Lower lobe of right lung (tissue), 2 donors: ENCODE measurements at regions not wholly inside any gene's neighbourhood (a gene's known extent, or its start where the extent isn't known, plus 50 kb on each side); places are given as distances from the start of the nearest gene placed in this dataset.

ENCODE experiments used
- ATAC-seq, 2 donors: fragments of 200-7000 bp; cut with Tn5 transposase; one replicate each; pipeline ENCODE4 v1.9.1; 2020 to 2022; ENCODE audit warnings: mild to moderate bottlenecking in 2 of 2, moderate library complexity in 2 of 2
- DNase-seq: peaks from one replicate; pipeline ENCODE4 v3.0.0-alpha.2; 2020
- H3K27ac ChIP-seq: fragments of 200-600 bp; one replicate; pipeline ENCODE4 v1.8.0; 2022
- H3K27me3 ChIP-seq: fragments of 200-600 bp; one replicate; pipeline ENCODE4 v1.8.0; 2022; ENCODE audit warnings: low read depth
- H3K36me3 ChIP-seq: fragments of 200-600 bp; one replicate; pipeline ENCODE4 v1.8.0; 2022; ENCODE audit warnings: mild to moderate bottlenecking
- H3K4me1 ChIP-seq: fragments of 200-600 bp; one replicate; pipeline ENCODE4 v1.8.0; 2022
- H3K4me3 ChIP-seq: fragments of 200-600 bp; one replicate; pipeline ENCODE4 v1.8.0; 2022; ENCODE audit warnings: mild to moderate bottlenecking
- H3K9me3 ChIP-seq: fragments of 200-600 bp; one replicate; pipeline ENCODE4 v1.8.0; 2022
- intact Hi-C: fragments of 100-400 bp; cut with DNase I; formaldehyde crosslinking; loops from one replicate; pipeline ENCODE4 v1.11.0; 2022
- TF ChIP-seq, protein P1 (sequence below): fragments of 200-600 bp; IDR thresholded peaks from one replicate; pipeline ENCODE4 v1.8.0; 2022; ENCODE audit warnings: antibody characterized with exemption, mild to moderate bottlenecking
- donor health status: DM: no; HTN: yes; CAD: no; lungs with severe emphysema.

DNA sequence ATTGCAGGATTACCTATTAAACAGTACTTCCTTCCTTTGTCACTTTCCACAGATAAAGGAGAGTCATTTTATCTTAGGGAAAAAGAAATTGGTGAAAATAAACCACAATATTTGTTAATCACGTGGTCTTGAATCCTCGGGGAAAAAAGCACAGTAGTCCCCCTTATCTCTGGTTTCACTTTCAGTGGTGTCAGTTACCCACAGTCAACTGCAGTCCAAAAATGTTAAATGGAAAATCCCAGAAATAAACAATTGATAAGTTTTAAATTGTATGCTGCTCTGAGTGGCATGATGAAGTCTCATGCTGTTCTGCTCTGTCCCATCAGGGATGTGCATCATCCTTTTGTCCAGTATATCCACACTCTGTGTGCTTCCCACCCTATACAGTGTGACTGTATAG, 405.2 kb upstream of the MPDZ start:
- TF ChIP-seq, protein P1, sequence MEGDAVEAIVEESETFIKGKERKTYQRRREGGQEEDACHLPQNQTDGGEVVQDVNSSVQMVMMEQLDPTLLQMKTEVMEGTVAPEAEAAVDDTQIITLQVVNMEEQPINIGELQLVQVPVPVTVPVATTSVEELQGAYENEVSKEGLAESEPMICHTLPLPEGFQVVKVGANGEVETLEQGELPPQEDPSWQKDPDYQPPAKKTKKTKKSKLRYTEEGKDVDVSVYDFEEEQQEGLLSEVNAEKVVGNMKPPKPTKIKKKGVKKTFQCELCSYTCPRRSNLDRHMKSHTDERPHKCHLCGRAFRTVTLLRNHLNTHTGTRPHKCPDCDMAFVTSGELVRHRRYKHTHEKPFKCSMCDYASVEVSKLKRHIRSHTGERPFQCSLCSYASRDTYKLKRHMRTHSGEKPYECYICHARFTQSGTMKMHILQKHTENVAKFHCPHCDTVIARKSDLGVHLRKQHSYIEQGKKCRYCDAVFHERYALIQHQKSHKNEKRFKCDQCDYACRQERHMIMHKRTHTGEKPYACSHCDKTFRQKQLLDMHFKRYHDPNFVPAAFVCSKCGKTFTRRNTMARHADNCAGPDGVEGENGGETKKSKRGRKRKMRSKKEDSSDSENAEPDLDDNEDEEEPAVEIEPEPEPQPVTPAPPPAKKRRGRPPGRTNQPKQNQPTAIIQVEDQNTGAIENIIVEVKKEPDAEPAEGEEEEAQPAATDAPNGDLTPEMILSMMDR = no peak
- Histone ChIP-seq H3K4me3 (no peak overlapping the region), H3K36me3 (no peaks in the 10 kb centered on the region), H3K4me1 (no peaks in the 10 kb centered on the region), H3K27me3 (no peaks in the 10 kb centered on the region), H3K9me3 (peaks cover 10% of the 10 kb centered on the region), H3K27ac (no peak overlapping the region)
- DNase-seq (no peak), ATAC-seq (no peak)
- intact Hi-C loops = no loop called here

DNA sequence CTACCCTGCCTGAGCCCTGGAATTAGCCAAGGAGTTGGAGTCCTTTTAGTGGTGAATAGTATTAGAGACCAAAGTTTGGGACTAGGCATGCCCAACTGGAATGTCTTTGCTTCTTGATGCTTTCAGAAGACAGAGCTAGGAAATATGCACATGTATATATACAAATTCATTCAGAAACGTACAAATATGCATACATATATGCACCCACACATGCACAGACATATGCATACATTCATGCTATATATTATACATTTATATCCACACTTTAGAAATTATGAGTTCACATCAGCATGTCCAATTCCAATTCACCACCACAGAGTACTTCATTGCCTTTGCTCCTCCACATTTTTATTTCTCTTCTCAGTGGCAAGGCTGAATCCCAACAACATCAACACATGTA, 398.3 kb upstream of the MPDZ start:
- ATAC-seq = no peak
- Histone ChIP-seq H3K36me3 (no peaks in the 10 kb centered on the region), H3K9me3 (peaks cover 3% of the 10 kb centered on the region), H3K4me3 (no peak overlapping the region), H3K27ac (no peak overlapping the region), H3K27me3 (no peaks in the 10 kb centered on the region), H3K4me1 (no peaks in the 10 kb centered on the region)
- no peak for DNase-seq
- TF ChIP-seq, protein P1 = no peak
- intact Hi-C loops = no loop called here

DNA sequence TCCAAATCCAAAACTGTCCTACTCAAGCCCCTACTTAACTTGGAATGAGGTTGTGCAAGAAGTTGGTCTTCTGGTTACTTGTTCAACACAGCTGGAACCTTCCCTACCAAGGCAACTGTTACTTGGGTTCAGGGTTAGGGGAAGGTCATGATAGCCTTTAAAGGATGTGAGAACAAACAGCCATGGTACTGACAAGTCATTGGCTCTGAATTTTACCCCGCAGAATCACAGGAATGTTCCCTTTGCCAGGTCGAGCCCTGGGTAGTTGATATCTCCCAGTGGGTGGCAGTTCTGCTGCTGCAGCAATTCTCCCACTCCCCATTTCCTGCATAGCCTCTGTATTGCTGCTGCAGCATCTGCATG, 396.1 kb upstream of the MPDZ start:
- TF ChIP-seq, protein P1 = no peak
- no peak overlapping the region for H3K27ac ChIP-seq

DNA sequence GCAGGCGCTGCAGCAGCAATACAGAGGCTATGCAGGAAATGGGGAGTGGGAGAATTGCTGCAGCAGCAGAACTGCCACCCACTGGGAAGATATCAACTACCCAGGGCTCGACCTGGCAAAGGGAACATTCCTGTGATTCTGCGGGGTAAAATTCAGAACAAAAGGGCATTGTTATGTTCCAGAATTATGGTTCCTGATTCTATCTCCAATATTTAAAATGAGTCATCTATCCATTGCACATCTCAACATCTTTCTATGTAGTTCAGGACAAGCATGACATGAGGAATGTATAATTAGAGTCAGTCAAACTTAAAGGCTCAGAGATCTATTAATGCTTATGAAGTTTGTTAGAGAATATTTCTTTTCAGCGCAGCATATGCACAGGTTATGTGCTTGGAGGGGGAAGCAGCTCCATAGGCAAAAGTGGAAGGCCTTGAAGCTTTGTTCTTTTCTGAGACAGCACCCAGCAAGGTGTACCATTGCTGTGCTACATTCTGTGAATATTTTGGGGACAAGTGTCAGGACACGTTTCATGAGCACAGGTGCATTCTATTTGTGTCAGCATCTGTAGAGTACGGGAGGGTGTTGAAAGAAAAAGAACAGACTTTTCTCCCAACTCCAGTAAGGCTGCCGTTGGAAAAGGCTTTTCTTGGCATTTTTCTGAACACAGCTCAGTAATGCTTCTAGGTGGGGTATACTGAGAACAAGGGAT, 395.6 kb upstream of the MPDZ start:
- DNase-seq (no peak), ATAC-seq (no peak)
- TF ChIP-seq, protein P1 = no peak
- Histone ChIP-seq H3K27ac (no peak overlapping the region), H3K27me3 (no peaks in the 10 kb centered on the region), H3K4me3 (no peak overlapping the region), H3K4me1 (no peaks in the 10 kb centered on the region), H3K9me3 (no peaks in the 10 kb centered on the region), H3K36me3 (no peaks in the 10 kb centered on the region)
- intact Hi-C loops = no loop called here

More for the DNA sequence above, 396.1 kb upstream of the MPDZ start:
- intact Hi-C loops = no loop called here
- H3K4me3 ChIP-seq = no peak overlapping the region
- H3K4me1 ChIP-seq = no peaks in the 10 kb centered on the region
- no peaks in the 10 kb centered on the region for H3K9me3 ChIP-seq
- H3K27me3 ChIP-seq = no peaks in the 10 kb centered on the region
- no peak for DNase-seq
- ATAC-seq = no peak
- no peaks in the 10 kb centered on the region for H3K36me3 ChIP-seq

DNA sequence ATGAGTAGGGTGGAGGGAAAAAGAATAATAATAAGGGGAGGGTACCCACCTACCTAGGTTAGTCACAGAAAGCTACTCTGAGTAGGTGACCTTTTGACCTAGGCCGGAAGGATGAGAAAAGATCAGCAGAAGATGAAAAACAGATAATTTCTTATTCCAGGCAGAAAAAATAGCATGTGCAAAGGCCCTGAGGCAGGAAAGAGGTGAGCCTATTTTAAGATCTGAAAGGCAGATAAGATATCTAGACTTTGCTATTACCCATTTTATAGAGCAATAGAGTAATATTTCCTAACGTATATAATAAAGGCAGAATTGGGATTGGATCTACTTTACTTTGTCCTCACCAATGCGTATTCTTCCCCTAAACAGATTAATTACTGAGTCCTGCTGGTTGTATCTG, 393.9 kb upstream of the MPDZ start:
- Histone ChIP-seq H3K4me3 (no peak overlapping the region), H3K36me3 (no peaks in the 10 kb centered on the region), H3K27ac (no peak overlapping the region), H3K4me1 (no peaks in the 10 kb centered on the region), H3K9me3 (peaks cover 5% of the 10 kb centered on the region), H3K27me3 (no peaks in the 10 kb centered on the region)
- ATAC-seq (no peak), DNase-seq (no peak)
- intact Hi-C loops = no loop called here
- TF ChIP-seq, protein P1 = no peak
